GM19043 (cell line): ENCODE measurements at regions not wholly inside any gene's neighbourhood (a gene's known extent, or its start where the extent isn't known, plus 50 kb on each side); places are given as distances from the start of the nearest gene placed in this dataset.
A peak's percentile ranks its signal among the peaks of the same experiment; 100 is the strongest.

ENCODE experiments used
- ATAC-seq: cut with Tn5 transposase; IDR thresholded peaks from one replicate; pipeline ENCODE4 v1.9.1; 2021; ENCODE audit warnings: low read depth; ENCODE audit not compliant: unreplicated experiment

DNA sequence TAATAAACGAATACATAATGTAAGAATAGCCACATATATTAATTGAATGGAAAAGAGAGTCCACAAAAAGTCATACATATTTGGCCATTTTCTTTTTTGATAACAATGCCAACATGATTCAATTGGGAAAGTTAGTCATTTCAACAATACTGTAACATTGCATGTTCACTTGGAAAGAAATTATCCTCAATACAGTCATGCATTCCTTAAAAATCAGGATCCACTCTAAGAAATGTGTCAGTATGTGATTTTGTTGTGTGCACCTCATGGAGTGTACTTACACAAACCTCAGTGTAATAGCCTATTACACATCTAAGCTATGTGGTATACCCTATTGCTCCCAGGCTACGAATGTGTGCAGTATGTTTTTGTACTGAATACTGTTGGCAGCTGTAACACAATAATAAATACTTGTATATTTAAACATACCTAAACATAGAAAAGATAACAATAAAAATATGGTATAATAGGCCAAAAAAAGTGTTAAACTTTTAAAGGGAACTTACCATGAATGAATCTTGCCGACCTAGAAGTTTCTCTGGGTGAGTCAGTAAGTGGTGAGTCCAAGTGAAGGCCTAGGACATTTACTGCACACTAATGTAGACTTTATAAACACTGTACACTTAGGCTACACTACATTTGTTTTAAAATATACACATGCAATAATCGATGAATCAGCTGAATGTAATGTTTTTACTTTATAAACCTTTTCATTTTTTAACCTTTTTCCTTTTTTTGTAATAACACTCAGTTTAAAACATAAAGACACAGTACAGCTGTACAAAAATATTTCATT lies 806.8 kb downstream of the PCDH18 start:
- no peak for ATAC-seq

DNA sequence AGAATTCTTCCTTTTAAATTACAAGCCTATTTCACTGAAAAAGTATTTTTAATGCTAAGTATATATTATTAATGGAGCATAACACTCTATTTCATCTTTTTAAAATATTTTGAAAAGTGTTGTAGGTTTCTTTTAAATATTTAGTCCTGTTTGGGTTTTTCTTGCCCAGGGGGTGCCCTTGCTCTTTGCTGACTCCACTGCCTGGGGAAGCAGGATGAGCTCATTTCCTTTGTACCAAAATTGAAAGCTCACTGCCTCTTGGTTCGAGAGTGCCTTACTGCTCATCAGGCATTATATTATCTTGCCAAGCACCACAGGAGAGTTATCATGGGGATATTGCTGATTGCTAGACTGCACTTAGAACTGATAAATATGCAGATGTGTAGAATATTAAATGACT lies 819.2 kb downstream of the PCDH18 start:
- no peak for ATAC-seq

DNA sequence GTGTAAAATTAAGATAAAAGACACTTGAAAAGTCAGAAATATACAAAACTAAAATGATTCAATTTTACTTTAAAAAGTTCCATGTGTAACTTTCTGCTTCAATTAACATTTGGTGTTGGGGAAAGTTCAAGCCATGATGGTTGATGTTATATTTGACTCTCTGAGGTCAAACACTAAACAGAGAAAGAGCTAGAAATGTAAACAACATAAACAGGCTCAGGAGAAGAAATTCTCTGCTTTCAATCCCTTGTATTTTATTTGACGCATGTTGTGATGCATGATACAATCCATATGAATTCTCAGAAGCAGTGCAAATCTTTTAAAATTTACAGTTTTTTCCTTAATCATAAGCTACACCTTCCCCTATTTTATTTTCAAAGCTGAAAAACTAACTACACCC lies 822.4 kb downstream of the PCDH18 start:
- ATAC-seq = no peak

- no peak for ATAC-seq
Observed at GRCh38 chr4:136706942-136707341, 825.4 kb downstream of the PCDH18 start.

- no peak for ATAC-seq
Observed at GRCh38 chr4:136699905-136700304, 832.4 kb downstream of the PCDH18 start.

GRCh38 chr4:136691607-136692006 lies 840.7 kb downstream of the PCDH18 start:
- ATAC-seq = no peak

DNA sequence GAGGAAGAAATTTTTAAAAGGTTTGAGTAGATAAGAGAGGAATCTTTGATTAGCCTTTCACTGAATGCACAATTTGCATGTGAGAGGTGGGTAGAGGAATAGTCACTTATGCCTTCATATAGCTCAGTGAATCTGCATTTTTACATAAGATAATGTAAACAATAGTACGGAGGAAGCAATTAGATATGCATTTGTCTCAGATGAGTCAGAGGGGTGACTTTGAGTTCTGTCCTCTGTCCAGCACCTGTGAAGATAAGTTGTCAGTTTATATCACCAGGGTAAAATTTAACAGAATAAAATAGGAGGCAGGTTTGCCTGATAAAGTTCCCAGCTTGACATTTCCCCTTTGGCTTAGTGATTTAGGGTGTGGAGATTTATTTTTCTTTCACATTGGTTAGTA lies 841.9 kb downstream of the PCDH18 start:
- ATAC-seq = no peak

- ATAC-seq = no peak
Observed at GRCh38 chr4:136687596-136687995, 844.7 kb downstream of the PCDH18 start.

GRCh38 chr4:136687118-136687517 lies 845.2 kb downstream of the PCDH18 start:
- ATAC-seq = no peak

DNA sequence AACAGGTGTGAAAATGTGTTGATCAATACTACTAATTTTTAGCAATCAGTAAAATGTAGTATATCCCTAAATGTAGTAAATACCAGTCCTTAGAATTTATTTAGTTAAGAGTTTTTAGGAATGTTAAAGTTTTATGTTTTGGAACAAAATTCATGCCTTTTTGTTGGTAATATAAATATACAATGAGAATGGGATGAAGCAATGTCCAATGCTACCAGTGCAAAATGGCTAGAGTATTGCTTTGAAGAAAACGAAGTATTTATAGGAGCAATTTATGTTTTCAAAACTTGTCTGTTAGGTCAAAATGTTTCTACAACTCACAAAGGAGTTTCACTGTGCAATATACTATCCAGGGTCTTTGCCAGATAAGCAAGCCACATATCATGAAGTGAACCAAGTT lies 851.5 kb downstream of the PCDH18 start:
- ATAC-seq = no peak

- ATAC-seq = no peak
Observed at GRCh38 chr4:136680271-136680670, 852.0 kb downstream of the PCDH18 start.

- ATAC-seq = no peak
Observed at GRCh38 chr4:136670265-136670664, 862.0 kb downstream of the PCDH18 start.

- no peak for ATAC-seq
Observed at GRCh38 chr4:136664988-136665387, 867.3 kb downstream of the PCDH18 start.

GRCh38 chr4:136662539-136662938 lies 869.8 kb downstream of the PCDH18 start:
- no peak for ATAC-seq

- no peak for ATAC-seq
Observed at GRCh38 chr4:136653640-136654406, 878.5 kb downstream of the PCDH18 start.

- ATAC-seq = no peak
Observed at GRCh38 chr4:136651932-136652331, 880.4 kb downstream of the PCDH18 start.

DNA sequence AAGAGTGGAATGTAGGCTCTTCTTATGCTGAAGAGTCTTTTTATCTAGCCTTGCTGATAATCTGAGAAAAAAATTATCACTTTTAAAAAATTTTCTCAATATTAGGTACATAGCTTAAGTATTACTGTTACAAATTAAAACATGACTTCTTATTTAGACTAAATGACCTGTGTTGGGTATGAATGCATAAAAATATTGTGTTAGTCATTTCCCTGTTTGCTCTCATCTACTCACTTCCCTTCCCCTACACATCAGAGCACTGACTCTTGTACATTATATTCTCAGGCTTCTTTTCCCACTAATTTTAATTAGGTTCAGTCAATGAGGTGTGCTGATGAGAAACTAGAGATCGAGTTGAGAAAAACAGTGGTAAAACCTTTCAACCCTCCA lies 881.0 kb downstream of the PCDH18 start:
- peak; percentile 40 for ATAC-seq

- ATAC-seq = peak; percentile 78
Observed at GRCh38 chr4:136650541-136651277, 881.6 kb downstream of the PCDH18 start.

DNA sequence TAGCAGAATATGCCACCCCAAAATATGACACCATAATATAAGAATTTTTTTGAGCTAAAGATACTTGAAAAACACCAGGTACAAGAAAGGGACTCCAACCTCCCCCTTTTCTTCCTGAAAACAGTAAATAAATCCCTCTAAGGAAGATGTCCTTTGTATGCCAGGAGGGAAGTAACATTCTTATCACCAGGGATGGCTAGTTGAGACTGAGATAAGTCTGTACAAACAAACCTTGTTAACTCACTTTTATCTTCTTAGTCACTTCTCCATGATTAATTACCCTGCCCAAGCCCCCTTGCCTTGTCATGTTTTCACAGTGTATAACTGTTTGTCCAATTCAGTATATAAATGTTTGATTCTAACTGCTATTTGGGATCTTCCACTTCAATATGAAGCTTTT lies 888.0 kb downstream of the PCDH18 start:
- ATAC-seq = no peak

DNA sequence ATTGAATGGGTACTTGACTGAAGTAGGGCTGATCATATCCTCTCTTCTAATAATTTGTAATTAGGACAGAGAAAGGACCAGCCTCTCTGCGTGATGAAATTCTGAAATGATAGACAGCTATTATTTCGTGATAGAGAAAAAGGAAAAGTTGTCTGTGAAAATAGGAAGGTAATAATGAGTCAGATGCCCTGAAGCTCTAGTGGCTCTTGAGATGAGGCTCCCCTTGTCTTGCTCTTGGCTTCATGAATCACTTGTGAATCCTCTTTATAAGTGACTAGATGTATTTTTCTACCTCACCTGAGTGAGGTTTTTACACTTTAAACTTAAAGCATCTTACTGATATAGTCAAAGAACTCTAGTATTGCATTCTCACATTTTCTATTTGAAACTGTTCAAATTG lies 888.9 kb downstream of the PCDH18 start:
- no peak for ATAC-seq

DNA sequence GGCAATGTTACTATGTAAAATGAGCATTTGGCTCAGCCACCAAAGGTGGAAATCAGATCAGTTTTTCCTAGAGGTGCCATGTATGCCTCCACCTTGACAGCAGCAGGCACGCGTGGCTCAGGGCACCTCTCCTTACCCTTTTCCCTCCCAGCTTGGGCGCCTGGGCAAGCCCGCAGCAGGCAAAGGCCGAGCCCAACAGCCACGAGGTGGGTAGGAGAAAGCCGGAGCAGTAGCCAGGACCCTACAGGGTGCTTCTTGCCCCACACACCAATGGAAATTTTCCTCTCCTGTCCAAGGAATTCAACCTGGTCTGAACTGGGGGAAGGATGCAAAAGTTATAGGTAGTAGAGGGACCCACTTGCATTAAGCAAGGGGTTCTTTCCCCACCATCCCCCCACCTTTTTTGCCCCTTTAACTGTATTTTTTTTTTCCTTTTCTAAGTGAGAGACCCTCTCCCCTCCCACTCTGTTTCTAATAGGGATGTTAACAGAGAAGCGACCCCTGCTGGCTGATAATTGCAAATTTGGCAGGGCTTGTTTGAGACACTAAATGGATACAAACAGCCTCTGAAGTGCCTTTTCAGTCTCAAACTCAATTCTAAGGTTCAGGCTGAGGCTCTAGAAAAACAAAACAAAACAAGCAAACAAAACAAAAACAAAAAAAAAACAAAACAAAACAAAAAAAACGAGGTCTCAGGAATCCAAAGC lies 895.1 kb downstream of the PCDH18 start:
- ATAC-seq = no peak
